ENCODE measurements at regions not wholly inside any gene's neighbourhood (a gene's known extent, or its start where the extent isn't known, plus 50 kb on each side); places are given as distances from the start of the nearest gene placed in this dataset.

DNA sequence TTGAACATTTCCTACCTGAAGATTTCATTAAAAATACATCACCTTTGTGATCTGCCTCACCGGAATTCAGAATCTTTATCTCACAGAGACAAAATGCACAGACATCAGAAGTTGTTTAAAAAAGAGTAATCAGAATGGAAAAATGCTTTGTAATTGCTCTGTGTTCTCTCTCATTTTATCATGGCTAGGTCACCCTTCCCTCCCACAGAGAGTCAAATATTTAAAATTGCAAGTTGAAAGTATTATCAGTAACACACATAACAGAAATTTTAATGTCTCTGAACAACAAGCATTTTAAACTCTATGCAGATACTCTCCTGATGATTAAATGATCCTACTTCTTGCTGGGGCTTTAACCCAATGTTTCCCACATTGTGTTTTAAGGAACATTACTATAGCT, 362.0 kb downstream of the CBLL2 start:
- ATAC-seq, result no peak

DNA sequence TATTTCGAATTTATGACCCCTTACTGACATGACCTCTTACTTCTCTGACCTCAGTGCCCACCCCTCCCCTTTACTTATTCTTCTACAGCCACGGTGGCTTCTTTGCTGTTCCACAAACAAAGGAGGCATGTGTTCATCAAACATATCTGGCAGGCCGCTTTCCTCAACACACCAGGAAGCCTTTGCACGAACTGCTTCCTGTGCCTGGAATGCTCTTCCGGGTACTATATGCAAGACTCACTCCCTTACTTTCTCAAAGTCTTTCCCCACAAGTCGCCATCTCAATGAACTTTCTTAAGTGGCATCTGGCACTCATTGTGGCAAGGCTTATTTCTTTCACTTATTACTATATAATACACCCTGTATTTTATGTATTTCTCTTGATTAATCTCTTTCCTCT, 351.5 kb upstream of the DDX53 start:
- no peak for TF ChIP-seq TCF4 (CRISPR knock-in tag; IDR thresholded peaks at IDR 0.05; ENCODE audit: borderline replicate concordance)
- no peak for TF ChIP-seq ZNF70 (CRISPR knock-in tag; IDR thresholded peaks at IDR 0.05)
- ATAC-seq, result no peak

More for the DNA sequence above, 362.0 kb downstream of the CBLL2 start:
- TF ChIP-seq ARNTL (CRISPR knock-in tag; IDR thresholded peaks at IDR 0.05; ENCODE audit: borderline replicate concordance, low read depth) (no peak), OSR1 (CRISPR knock-in tag; IDR thresholded peaks at IDR 0.05) (no peak), RARB (CRISPR knock-in tag; IDR thresholded peaks at IDR 0.05) (no peak), ZC3H10 (CRISPR knock-in tag; IDR thresholded peaks at IDR 0.05) (no peak), ZNF70 (CRISPR knock-in tag; IDR thresholded peaks at IDR 0.05) (no peak), ZFP3 (CRISPR knock-in tag; IDR thresholded peaks at IDR 0.05) (no peak), ZNF565 (CRISPR knock-in tag; conservative IDR thresholded peaks at IDR 0.05; ENCODE audit: low read depth) (no peak), CSDC2 (CRISPR knock-in tag; IDR thresholded peaks at IDR 0.05) (no peak), ESRRG (CRISPR knock-in tag; IDR thresholded peaks at IDR 0.05) (no peak), GLIS3 (CRISPR knock-in tag; IDR thresholded peaks at IDR 0.05) (no peak)
- TF ChIP-seq, protein P1, sequence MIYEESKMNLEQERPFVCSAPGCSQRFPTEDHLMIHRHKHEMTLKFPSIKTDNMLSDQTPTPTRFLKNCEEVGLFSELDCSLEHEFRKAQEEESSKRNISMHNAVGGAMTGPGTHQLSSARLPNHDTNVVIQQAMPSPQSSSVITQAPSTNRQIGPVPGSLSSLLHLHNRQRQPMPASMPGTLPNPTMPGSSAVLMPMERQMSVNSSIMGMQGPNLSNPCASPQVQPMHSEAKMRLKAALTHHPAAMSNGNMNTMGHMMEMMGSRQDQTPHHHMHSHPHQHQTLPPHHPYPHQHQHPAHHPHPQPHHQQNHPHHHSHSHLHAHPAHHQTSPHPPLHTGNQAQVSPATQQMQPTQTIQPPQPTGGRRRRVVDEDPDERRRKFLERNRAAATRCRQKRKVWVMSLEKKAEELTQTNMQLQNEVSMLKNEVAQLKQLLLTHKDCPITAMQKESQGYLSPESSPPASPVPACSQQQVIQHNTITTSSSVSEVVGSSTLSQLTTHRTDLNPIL (CRISPR knock-in tag; IDR thresholded peaks at IDR 0.05; ENCODE audit: low read depth), result no peak
- TF ChIP-seq, protein P2, sequence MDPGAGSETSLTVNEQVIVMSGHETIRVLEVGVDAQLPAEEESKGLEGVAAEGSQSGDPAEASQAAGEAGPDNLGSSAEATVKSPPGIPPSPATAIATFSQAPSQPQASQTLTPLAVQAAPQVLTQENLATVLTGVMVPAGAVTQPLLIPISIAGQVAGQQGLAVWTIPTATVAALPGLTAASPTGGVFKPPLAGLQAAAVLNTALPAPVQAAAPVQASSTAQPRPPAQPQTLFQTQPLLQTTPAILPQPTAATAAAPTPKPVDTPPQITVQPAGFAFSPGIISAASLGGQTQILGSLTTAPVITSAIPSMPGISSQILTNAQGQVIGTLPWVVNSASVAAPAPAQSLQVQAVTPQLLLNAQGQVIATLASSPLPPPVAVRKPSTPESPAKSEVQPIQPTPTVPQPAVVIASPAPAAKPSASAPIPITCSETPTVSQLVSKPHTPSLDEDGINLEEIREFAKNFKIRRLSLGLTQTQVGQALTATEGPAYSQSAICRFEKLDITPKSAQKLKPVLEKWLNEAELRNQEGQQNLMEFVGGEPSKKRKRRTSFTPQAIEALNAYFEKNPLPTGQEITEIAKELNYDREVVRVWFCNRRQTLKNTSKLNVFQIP (CRISPR knock-in tag; IDR thresholded peaks at IDR 0.05; ENCODE audit: borderline replicate concordance, low read depth), result no peak
- TF ChIP-seq, protein P3, sequence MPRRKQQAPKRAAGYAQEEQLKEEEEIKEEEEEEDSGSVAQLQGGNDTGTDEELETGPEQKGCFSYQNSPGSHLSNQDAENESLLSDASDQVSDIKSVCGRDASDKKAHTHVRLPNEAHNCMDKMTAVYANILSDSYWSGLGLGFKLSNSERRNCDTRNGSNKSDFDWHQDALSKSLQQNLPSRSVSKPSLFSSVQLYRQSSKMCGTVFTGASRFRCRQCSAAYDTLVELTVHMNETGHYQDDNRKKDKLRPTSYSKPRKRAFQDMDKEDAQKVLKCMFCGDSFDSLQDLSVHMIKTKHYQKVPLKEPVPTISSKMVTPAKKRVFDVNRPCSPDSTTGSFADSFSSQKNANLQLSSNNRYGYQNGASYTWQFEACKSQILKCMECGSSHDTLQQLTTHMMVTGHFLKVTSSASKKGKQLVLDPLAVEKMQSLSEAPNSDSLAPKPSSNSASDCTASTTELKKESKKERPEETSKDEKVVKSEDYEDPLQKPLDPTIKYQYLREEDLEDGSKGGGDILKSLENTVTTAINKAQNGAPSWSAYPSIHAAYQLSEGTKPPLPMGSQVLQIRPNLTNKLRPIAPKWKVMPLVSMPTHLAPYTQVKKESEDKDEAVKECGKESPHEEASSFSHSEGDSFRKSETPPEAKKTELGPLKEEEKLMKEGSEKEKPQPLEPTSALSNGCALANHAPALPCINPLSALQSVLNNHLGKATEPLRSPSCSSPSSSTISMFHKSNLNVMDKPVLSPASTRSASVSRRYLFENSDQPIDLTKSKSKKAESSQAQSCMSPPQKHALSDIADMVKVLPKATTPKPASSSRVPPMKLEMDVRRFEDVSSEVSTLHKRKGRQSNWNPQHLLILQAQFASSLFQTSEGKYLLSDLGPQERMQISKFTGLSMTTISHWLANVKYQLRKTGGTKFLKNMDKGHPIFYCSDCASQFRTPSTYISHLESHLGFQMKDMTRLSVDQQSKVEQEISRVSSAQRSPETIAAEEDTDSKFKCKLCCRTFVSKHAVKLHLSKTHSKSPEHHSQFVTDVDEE (CRISPR knock-in tag; IDR thresholded peaks at IDR 0.05), result no peak

DNA sequence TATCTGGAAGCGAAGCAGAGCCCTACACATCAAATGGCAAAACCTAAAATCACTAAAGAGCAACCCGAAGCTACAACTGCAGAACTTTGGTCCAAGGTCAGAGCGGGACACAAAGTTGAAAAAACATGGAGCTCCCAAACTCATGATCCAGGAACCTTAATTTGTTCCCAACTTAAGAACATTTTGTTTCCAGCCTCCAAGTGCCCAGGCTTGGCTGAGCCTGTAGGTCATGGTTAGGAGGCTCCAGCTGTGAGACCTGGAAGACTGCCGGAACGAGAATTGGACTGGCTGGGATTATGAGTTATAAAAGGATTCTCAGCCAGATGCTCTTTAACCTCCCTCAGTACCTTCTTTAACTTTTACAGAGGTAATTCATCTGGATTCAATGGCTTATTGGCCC, 349.1 kb upstream of the DDX53 start:
- ATAC-seq, result no peak
- TF ChIP-seq, protein P3 (CRISPR knock-in tag; IDR thresholded peaks at IDR 0.05), result no peak
- TF ChIP-seq TOX (CRISPR knock-in tag; IDR thresholded peaks at IDR 0.05; ENCODE audit: borderline replicate concordance), result no peak
- TF ChIP-seq RARB (CRISPR knock-in tag; IDR thresholded peaks at IDR 0.05), result no peak
- TF ChIP-seq ZFP3 (CRISPR knock-in tag; IDR thresholded peaks at IDR 0.05), result no peak
- TF ChIP-seq OSR1 (CRISPR knock-in tag; IDR thresholded peaks at IDR 0.05), result no peak
- TF ChIP-seq, protein P4, sequence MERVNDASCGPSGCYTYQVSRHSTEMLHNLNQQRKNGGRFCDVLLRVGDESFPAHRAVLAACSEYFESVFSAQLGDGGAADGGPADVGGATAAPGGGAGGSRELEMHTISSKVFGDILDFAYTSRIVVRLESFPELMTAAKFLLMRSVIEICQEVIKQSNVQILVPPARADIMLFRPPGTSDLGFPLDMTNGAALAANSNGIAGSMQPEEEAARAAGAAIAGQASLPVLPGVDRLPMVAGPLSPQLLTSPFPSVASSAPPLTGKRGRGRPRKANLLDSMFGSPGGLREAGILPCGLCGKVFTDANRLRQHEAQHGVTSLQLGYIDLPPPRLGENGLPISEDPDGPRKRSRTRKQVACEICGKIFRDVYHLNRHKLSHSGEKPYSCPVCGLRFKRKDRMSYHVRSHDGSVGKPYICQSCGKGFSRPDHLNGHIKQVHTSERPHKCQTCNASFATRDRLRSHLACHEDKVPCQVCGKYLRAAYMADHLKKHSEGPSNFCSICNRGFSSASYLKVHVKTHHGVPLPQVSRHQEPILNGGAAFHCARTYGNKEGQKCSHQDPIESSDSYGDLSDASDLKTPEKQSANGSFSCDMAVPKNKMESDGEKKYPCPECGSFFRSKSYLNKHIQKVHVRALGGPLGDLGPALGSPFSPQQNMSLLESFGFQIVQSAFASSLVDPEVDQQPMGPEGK (CRISPR knock-in tag; IDR thresholded peaks at IDR 0.05; ENCODE audit: borderline replicate concordance), result no peak
- TF ChIP-seq GLIS3 (CRISPR knock-in tag; IDR thresholded peaks at IDR 0.05), result no peak
- TF ChIP-seq ZFP30 (CRISPR knock-in tag; IDR thresholded peaks at IDR 0.05), result no peak
- TF ChIP-seq PPARA (CRISPR knock-in tag; IDR thresholded peaks at IDR 0.05; ENCODE audit: borderline replicate concordance), result no peak
- no peak for TF ChIP-seq ZC3H10 (CRISPR knock-in tag; IDR thresholded peaks at IDR 0.05)
- TF ChIP-seq CSDC2 (CRISPR knock-in tag; IDR thresholded peaks at IDR 0.05), result no peak
- no peak for TF ChIP-seq ZNF8 (CRISPR knock-in tag; IDR thresholded peaks at IDR 0.05)
- no peak for TF ChIP-seq ARNTL (CRISPR knock-in tag; IDR thresholded peaks at IDR 0.05; ENCODE audit: borderline replicate concordance, low read depth)
